HTERT RPE-1 (cell line): ENCODE measurements at regions not wholly inside any gene's neighbourhood (a gene's known extent, or its start where the extent isn't known, plus 50 kb on each side); places are given as distances from the start of the nearest gene placed in this dataset.
"Not testable (repeated sequence)": the region's sequence is repeated elsewhere in the genome, so short reads cannot be mapped to it uniquely, and the experiment has no call there.

Experiments used
- in situ Hi-C: fragments of 300-500 bp; cut with MboI; formaldehyde crosslinking; loops from 4 replicates; pipeline ENCODE4 v1.14.3; 2020; ENCODE audit warnings: low sequenced_read_pairs

DNA sequence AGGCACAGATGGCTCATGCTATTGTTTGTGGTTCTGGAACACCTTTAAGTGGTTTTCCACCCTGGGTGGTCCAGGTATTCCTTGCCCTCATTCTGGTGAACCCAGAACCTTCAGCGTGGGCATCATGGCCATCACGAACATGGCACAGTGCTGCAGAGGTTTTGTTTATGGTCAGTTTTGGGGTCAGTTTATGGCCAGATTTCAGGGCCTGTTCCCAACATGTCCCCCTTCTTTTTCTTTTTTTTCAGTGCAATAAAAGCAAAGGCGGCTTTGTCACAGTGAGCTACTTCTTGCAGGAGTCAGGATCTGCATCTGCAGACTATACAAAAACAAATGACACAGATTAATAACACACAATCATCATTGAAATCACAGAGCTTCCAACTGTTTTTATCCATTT is 1085.0 kb upstream of the ALCAM start:
- in situ Hi-C loops, result no loop called here

- in situ Hi-C loops, result no loop called here
Observed at GRCh38 chr3:104286645-104287044, 1080.1 kb upstream of the ALCAM start.

- in situ Hi-C loops, result no loop called here
Observed at GRCh38 chr3:104291437-104291851, 1075.3 kb upstream of the ALCAM start.

GRCh38 chr3:104291878-104292277 is 1074.8 kb upstream of the ALCAM start:
- in situ Hi-C loops, result no loop called here

GRCh38 chr3:104297617-104298016 is 1069.1 kb upstream of the ALCAM start:
- in situ Hi-C loops, result no loop called here

GRCh38 chr3:104298662-104299061 is 1068.0 kb upstream of the ALCAM start:
- in situ Hi-C loops, result no loop called here

DNA sequence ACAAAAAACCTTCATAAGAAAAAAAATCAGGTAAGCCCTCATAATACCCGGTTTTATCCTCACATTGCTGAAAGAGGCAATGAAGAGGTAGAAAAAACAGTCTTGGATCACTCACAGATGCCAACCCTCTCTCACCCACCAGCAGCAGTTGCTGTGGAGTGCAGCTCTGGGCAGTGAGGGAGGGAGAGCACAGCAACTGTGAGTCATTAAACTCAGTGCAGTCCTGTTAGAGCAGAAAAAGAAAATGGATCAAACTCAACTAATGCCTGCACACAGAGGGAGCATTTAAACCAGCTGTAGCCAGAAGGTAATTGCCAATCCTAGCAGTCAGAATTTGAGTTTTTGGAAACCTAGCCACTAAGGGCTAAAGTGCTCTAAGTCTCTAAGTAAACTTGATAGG is 1050.6 kb upstream of the ALCAM start:
- in situ Hi-C loops, result no loop called here

DNA sequence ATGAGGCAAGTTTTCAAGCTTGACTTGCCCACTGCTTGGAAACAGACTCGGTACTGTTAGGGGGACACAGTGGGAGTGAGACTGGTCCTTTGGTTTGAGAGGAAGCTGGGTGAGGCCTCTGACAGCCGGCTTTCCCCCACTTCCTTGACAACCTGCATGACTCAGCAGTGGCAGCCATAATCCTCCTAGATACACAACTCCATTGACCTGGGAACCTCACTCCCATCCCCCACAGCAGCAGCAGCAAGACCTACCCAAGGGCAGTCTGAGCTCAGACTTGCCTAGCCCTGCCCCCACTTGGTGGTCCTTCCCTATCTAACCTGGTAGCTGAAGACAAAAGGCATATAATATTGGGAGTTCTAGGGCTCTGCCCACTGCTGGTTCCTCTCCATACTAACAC is 1043.5 kb upstream of the ALCAM start:
- in situ Hi-C loops, result no loop called here

GRCh38 chr3:104347291-104347690 is 1019.4 kb upstream of the ALCAM start:
- in situ Hi-C loops, result no loop called here

DNA sequence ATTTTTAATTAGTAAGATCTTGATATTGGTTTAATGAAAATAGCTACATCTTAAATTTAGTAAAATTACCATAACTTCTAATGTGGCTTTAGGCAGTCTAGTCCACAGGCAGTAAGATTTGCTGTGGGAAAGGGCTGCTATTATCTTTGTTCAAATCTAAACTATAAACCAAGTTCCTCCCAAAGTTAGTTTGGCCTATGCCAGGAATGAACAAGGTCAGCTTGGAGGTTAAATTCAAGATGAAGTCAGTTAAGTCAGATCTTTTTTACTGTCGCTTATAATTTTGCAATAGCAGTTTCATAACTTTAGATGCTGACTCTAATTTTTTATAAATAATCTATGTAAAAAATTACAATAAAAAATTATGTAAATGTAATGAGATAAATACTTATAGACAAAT is 1016.9 kb upstream of the ALCAM start:
- in situ Hi-C loops, result no loop called here

DNA sequence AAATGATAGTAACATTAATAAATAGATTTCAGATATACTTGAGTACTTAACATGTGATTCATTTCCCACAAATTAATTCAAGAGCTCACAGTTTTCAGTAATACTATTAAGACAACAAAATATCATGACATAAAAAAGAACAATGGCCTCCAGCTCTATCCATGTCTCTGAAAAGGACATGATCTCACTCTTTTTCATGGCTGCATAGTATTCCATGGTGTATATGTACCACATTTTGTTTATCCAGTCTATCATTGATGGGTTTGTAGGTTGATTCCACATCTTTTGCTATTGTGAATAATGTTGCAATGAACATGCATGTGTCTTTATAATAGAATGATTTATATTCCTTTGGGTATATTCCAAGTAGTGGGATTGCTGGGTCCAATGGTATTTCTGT is 1012.8 kb upstream of the ALCAM start:
- in situ Hi-C loops, result no loop called here

DNA sequence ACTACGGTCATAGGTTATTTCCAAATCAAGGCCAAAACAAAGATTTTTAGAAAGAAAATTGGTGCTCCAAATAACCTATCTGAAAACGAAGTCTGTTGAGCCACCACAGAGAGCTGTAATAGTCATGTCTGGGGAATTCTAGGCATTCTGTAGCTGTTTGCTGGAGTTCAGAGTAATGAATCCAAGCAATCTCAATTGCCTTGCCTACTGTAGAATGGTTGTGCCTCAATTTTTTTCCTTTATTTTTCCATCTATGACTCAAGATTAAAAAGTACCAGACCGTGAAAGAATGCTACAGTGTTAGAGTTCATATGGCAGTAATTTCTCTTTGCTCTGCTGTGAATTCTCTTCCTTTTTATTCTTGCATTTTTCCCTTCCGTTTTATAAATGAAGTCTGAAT is 1007.2 kb upstream of the ALCAM start:
- in situ Hi-C loops, result no loop called here

- in situ Hi-C loops, result no loop called here
Observed at GRCh38 chr3:104360038-104360437, 1006.7 kb upstream of the ALCAM start.

- in situ Hi-C loops, result not testable (repeated sequence)
Observed at GRCh38 chr3:104361748-104362147, 1005.0 kb upstream of the ALCAM start.

GRCh38 chr3:104362319-104362718 is 1004.4 kb upstream of the ALCAM start:
- in situ Hi-C loops, result no loop called here

DNA sequence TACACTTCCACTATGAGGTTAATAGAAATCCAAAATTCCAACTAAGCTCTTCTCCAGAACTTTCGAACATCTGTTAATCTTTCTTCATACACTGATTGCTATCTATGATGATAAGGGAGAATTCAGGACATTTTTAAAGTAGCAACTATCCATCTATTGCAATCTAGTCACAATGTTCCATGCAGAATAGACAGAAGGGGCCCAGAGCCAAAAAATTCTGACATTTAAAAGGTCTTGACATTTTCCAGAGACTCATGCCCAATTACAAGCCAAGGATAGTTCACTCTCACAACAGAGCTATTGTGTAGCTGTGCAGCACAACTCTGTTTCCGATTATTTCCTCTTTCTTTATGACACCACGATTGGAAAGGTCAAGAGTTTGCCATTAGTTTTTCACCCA is 999.7 kb upstream of the ALCAM start:
- in situ Hi-C loops, result no loop called here

DNA sequence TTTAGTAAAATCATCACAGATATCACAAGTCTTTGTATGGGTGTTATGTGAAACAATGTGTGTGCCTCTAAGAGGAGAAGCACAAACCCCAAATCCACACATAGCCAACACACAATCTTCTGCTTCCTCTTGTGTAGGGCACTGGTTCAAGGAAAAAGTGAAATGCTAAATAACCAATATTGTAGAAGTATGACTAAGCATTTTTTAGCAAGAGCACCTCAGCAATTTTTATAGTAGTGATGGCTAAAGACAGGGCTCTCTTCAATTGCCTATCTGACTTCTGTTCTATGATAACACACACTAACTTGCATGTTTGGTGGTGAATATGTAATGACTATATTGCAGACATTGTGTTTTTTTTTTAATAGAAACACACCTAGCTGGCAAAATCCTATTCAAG is 997.9 kb upstream of the ALCAM start:
- in situ Hi-C loops, result no loop called here

GRCh38 chr3:104385421-104385820 is 981.3 kb upstream of the ALCAM start:
- in situ Hi-C loops, result no loop called here

DNA sequence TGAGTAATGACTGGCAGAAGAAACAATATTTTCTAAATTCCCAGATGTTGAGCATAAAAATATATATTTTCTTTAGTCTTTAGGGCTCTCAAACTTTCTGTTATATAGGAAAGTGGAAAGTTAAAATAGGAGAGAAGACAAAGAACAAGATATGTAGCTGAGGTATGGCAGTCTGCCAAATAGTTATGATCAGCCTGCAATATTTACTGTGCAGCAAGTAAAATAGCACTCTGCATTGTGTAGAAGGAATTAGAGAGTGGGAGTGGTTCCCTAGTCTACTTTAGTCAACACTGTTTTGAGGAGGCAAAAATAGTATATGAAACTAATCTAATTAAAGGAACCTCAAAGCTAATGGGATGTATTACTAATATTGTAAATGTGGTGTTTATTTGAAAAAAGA is 978.1 kb upstream of the ALCAM start:
- in situ Hi-C loops, result no loop called here

GRCh38 chr3:104392327-104392726 is 974.4 kb upstream of the ALCAM start:
- in situ Hi-C loops, result no loop called here

- in situ Hi-C loops, result no loop called here
Observed at GRCh38 chr3:104396974-104397669, 969.6 kb upstream of the ALCAM start.

GRCh38 chr3:104397713-104398112 is 969.0 kb upstream of the ALCAM start:
- in situ Hi-C loops, result no loop called here

DNA sequence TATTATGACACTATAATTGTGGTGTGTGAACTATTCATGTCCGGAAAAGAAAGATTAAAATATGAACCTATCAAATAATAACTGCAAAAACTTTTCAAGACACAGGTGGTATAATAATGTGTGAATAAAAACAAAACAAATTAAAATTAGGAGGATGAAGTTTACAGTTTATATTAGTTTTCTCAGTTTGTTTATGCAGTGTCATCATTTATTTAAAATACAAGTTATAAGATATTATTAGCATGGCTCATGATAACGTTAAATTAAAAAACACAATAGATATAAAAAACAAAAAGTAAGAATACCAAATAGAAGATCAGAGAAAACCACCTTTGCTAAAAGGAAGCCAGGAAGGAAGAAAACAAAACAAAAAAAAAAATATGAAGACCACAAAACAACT is 963.8 kb upstream of the ALCAM start:
- in situ Hi-C loops, result no loop called here
